Pancreas (tissue), 10 donors: ENCODE measurements at regions not wholly inside any gene's neighbourhood (a gene's known extent, or its start where the extent isn't known, plus 50 kb on each side); places are given as distances from the start of the nearest gene placed in this dataset.
A peak's percentile ranks its signal among the peaks of the same experiment; 100 is the strongest.
"Not testable (repeated sequence)": the region's sequence is repeated elsewhere in the genome, so short reads cannot be mapped to it uniquely, and the experiment has no call there.

ENCODE experiments used
- ATAC-seq, 4 donors: fragments of 200-7000 bp; cut with Tn5 transposase; one replicate each; pipeline versions ENCODE4 v1.8.0 to v1.9.1; 2020; ENCODE audit warnings: mild to moderate bottlenecking in 4 of 4, moderate library complexity in 4 of 4
- DNase-seq, 6 donors: peaks; one replicate each; pipeline ENCODE4 v3.0.0-alpha.2; 2020
- FAIRE-seq: peaks from 2 replicates; lab custom pipeline; 2012; peaks lifted over from hg19 to GRCh38; lab: Jason Lieb, UNC
- H3K27ac ChIP-seq, 4 donors: fragments of 200-600 bp; sonication (generic); 1 replicate in 3 of 4; 2 replicates in 1 of 4; pipeline versions ENCODE4 v1.5.0 to v1.8.0; 2020
- H3K27me3 ChIP-seq, 4 donors: fragments of 200-600 bp; one replicate each; pipeline ENCODE4 v1.8.0; 2021
- H3K36me3 ChIP-seq, 3 donors: fragments of 200-600 bp; sonication (generic) in 1 of 3; one replicate each; pipeline versions ENCODE4 v1.5.0 to v1.8.0; 2020 to 2021
- H3K4me1 ChIP-seq, 3 donors: fragments of 200-600 bp; one replicate each; pipeline ENCODE4 v1.8.0; 2021
- H3K4me3 ChIP-seq, 4 donors: fragments of 200-600 bp; sonication (generic) in 2 of 4; one replicate each; pipeline versions ENCODE4 v1.5.0 to v1.8.0; 2020 to 2021
- H3K9me3 ChIP-seq, 4 donors: fragments of 200-600 bp; one replicate each; pipeline ENCODE4 v1.8.0; 2021
- WGBS, 2 donors: extraction: QIAGEN DNeasy Blood & Tissue Kit; methylation state at CpG; one replicate each; pipeline ENCODE4 v1.1.7; 2013; 5-methylcytosine and 5-hydroxymethylcytosine counted together
- intact Hi-C, 3 donors: fragments of 100-400 bp; cut with DNase I; formaldehyde crosslinking; loops; one replicate each; pipeline versions ENCODE4 v1.11.1 to v1.14.2; 2022
- TF ChIP-seq, protein P1 (sequence below), 4 donors: fragments of 200-600 bp; sonication (generic) in 3 of 4; IDR thresholded peaks; one replicate each; pipeline versions ENCODE4 v1.5.0 to v1.8.0; 2021; ENCODE audit warnings: antibody characterized with exemption in 4 of 4
- donor health status: healthy with polysubstance abuse.
- donor health status: DM: no; HTN: no; CAD: no; lungs with moderate emphysema.
- donor health status: DM: no; HTN: no; CAD: no.
- donor health status: control.
- donor health status: control.
- donor health status: Bipolar disorder and iron deficiency.
- donor health status: DM: yes; HTN: yes; CAD: no.
- donor health status: DM: no; HTN: no; CAD: no.
- donor health status: DM: no; HTN: no; CAD: no.
- donor health status: DM: yes; HTN: yes; CAD: no.

DNA sequence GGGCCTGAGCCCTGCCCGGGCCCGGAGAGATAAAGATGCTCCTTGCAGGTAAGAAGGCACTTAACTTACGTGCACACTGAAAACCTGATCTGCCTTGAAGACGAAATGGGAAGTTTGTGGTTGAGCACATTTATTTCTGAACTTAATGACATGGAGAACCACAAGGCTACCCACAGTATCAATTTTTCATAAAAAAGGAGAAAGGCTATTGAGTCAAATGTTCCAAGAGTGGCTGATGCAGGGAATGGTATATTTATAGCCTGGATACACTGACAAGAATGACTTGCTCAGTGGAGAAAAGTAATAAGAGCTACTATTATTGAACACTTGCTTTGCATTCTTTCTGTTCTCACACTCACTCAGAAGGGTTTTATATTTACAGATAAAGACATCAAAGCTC, 419.3 kb downstream of the ACTL7B start:
- H3K9me3 ChIP-seq: no peaks in the 10 kb centered on the region
- FAIRE-seq (no peak), DNase-seq (no peak), ATAC-seq (no peak)
- TF ChIP-seq, protein P1, sequence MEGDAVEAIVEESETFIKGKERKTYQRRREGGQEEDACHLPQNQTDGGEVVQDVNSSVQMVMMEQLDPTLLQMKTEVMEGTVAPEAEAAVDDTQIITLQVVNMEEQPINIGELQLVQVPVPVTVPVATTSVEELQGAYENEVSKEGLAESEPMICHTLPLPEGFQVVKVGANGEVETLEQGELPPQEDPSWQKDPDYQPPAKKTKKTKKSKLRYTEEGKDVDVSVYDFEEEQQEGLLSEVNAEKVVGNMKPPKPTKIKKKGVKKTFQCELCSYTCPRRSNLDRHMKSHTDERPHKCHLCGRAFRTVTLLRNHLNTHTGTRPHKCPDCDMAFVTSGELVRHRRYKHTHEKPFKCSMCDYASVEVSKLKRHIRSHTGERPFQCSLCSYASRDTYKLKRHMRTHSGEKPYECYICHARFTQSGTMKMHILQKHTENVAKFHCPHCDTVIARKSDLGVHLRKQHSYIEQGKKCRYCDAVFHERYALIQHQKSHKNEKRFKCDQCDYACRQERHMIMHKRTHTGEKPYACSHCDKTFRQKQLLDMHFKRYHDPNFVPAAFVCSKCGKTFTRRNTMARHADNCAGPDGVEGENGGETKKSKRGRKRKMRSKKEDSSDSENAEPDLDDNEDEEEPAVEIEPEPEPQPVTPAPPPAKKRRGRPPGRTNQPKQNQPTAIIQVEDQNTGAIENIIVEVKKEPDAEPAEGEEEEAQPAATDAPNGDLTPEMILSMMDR (IDR thresholded peaks at IDR 0.05): no peak
- no peak overlapping the region for H3K4me3 ChIP-seq
- no peaks in the 10 kb centered on the region for H3K36me3 ChIP-seq
- H3K27me3 ChIP-seq: no peaks in the 10 kb centered on the region
- intact Hi-C loops: no loop called here
- no peaks in the 10 kb centered on the region for H3K4me1 ChIP-seq
- H3K27ac ChIP-seq: no peak overlapping the region
- WGBS, 2 donors: 85 to 92% methylated on average over 4 of the region's 4 CpGs

DNA sequence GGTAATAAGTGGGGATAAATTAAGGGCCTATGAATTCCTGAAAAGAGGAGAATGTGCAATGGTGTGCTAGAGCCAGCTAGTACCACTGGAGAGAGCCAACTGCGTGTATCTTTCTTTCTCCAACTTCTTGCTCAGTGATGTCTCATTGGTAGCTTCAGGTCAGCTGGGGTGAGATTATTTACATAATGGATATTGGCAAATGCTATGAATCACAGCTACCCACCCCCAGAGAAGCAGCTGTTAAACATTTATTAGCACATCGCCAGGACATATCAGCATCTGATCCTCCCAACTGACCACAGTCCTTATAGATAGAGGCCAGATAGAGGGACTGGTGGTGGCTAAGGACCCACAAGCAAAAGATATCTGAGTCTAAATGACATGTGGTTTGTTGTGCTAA, 421.3 kb downstream of the ACTL7B start:
- intact Hi-C loops: no loop called here
- TF ChIP-seq, protein P1 (IDR thresholded peaks at IDR 0.05): no peak
- ATAC-seq (no peak), FAIRE-seq (no peak), DNase-seq (no peak)
- Histone ChIP-seq H3K36me3 (no peaks in the 10 kb centered on the region), H3K4me3 (no peak overlapping the region), H3K27ac (no peak overlapping the region), H3K4me1 (no peaks in the 10 kb centered on the region), H3K9me3 (no peaks in the 10 kb centered on the region), H3K27me3 (no peaks in the 10 kb centered on the region)
- 67 to 76% methylated on average over 2 of the region's 2 CpGs for WGBS, 2 donors

DNA sequence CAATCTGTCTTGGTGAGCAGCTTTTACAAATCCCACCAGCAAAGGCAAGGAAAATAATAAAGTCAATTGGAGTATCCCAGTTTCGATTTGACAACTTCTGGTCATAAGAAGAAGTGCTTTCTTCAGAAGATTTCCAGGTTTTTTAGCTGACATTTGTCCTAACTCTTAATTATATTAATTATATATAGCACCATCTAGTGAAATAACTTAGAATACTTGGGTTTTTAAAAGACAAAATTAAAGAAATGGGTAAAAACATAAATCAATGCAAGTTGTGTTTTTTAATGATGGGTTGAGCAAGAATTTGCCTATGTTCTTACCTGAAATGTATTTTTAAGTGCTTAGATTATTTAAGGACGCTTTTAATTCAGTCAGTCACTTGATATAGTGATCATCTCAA, 421.8 kb downstream of the ACTL7B start:
- no peak for ATAC-seq
- Histone ChIP-seq H3K9me3 (no peaks in the 10 kb centered on the region), H3K27me3 (no peaks in the 10 kb centered on the region), H3K36me3 (no peaks in the 10 kb centered on the region), H3K4me3 (no peak overlapping the region), H3K27ac (no peak overlapping the region), H3K4me1 (no peaks in the 10 kb centered on the region)
- no peak for DNase-seq
- FAIRE-seq: peak; percentile 5
- TF ChIP-seq, protein P1 (IDR thresholded peaks at IDR 0.05): no peak
- intact Hi-C loops: no loop called here
- WGBS, 2 donors: 49 to 66% methylated on average over 2 of the region's 2 CpGs

DNA sequence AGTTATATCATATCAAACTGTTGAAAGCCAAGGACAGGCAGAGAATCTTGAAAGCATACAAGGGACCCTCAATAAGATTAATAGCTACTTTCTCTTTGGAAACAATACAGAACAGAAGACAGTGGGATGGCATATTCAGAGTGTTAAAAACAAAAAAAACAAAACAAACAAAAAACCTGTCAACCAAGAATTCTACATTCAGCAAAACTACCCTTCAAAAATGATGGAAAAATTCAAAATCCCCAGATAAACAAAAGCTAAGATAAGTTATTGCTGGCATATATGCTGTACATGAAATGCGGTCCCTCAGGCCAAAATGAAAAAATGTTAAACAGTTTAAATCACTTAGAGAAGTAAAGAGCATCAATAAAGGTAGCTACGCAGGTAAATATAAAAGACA, 425.1 kb downstream of the ACTL7B start:
- no peak for FAIRE-seq
- intact Hi-C loops: no loop called here
- H3K36me3 ChIP-seq: no peaks in the 10 kb centered on the region
- no peak for ATAC-seq
- no peaks in the 10 kb centered on the region for H3K27me3 ChIP-seq
- H3K4me1 ChIP-seq: no peaks in the 10 kb centered on the region
- no peak overlapping the region for H3K4me3 ChIP-seq
- TF ChIP-seq, protein P1 (IDR thresholded peaks at IDR 0.05): no peak
- WGBS, 2 donors: 94% methylated on average over 2 of the region's 2 CpGs
- no peak overlapping the region for H3K27ac ChIP-seq
- no peaks in the 10 kb centered on the region for H3K9me3 ChIP-seq
- no peak for DNase-seq

DNA sequence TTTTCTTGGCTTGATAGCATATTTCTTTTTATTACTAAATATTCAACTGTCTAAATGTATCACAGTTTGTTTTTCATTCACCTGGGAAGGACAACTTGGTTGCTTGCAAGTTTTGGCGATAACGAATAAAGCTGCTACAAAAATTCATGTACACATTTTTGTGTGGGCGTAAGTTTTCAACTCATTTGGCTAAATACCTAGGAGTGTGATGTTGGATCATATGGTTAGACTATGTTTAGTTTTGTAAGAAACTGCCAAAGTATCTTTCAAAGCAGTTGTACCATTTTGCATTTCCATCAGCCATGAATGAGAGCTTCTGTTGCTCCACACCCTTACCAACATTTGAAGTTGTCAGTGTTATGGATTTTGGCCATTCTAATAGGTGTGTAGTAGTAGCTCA, 428.0 kb downstream of the ACTL7B start:
- FAIRE-seq: no peak
- Histone ChIP-seq H3K9me3 (no peaks in the 10 kb centered on the region), H3K4me1 (no peaks in the 10 kb centered on the region), H3K27me3 (no peaks in the 10 kb centered on the region), H3K4me3 (no peak overlapping the region), H3K36me3 (no peaks in the 10 kb centered on the region), H3K27ac (no peak overlapping the region)
- intact Hi-C loops: no loop called here
- TF ChIP-seq, protein P1 (IDR thresholded peaks at IDR 0.05): no peak
- WGBS, 2 donors: 93 to 97% methylated on average over 3 of the region's 3 CpGs
- DNase-seq: no peak
- no peak for ATAC-seq

DNA sequence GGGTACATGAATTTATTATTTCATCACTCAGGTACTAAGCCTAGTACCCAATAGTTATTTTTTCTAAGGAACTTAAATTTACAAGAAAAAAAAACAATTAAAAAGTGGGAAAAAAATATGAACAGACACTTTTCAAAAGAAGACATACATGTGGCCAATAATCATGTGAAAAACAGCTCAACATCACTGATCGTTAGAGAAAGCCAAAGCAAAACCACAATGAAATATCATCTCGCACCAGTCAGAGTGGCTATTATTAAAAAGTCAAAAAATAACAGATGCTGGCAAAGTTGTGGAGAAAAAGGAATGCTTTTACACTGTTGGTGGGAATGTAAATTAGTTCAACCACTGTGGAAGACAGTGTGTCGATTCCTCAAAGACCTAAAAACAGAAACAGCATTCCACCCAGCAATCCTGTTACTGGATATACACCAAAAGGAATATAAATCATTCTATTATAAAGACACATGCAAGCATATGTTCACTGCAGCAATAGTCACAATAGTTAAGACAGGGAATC, 429.3 kb downstream of the ACTL7B start:
- WGBS, 2 donors: 74 to 80% methylated on average over 3 of the region's 3 CpGs
- FAIRE-seq: not testable (repeated sequence)

More for the DNA sequence above, 429.3 kb downstream of the ACTL7B start:
- H3K4me3 ChIP-seq, H3K27me3 ChIP-seq, H3K36me3 ChIP-seq, intact Hi-C loops, DNase-seq, ATAC-seq, H3K27ac ChIP-seq, H3K9me3 ChIP-seq, H3K4me1 ChIP-seq: not testable (repeated sequence)
